A549 (cell line): ENCODE measurements at regions not wholly inside any gene's neighbourhood (a gene's known extent, or its start where the extent isn't known, plus 50 kb on each side); places are given as distances from the start of the nearest gene placed in this dataset.

Experiments used
- ATAC-seq, 2 experiments: fragments of 200-7000 bp in 1 of 2; fragments of >200 bp in 1 of 2; cut with Nextera tagmentation in 1 of 2; cut with Tn5 transposase in 1 of 2; 3 replicates each; pipeline versions ENCODE4 v1.8.0 to v1.9.1; 2018 to 2020; ENCODE audit warnings: mild to moderate bottlenecking in 1 of 2, moderate library complexity in 1 of 2
- CTCF ChIA-PET: fragments of 300-600 bp; sonication (Branson Sonifier 250); formaldehyde crosslinking; extraction: SDS; loops from one replicate; lab custom pipeline; 2021; ENCODE audit warnings: antibody characterized with exemption, inconsistent platforms; lab: Yijun Ruan, JAX
- POLR2A ChIA-PET: fragments of 350-600 bp; formaldehyde crosslinking; extraction: SDS; loops from one replicate; lab custom pipeline; 2021; ENCODE audit warnings: antibody characterized with exemption, inconsistent platforms; lab: Yijun Ruan, JAX
- DNase-seq, 2 experiments: peaks; one replicate each; pipeline versions ENCODE4 v3.0.0 to v3.0.0-alpha.2; 2011 to 2016; ENCODE audit warnings: low read depth in 1 of 2, low spot score in 1 of 2
- FAIRE-seq: peaks from 2 replicates; lab custom pipeline; 2011; peaks lifted over from hg19 to GRCh38; lab: Jason Lieb, UNC
- H3K27ac ChIP-seq, 2 experiments: fragments of >200 bp; sonication (Bioruptor Twin); formaldehyde crosslinking; 3 replicates each; pipeline ENCODE4 v1.5.1; 2016 to 2017
- H3K4me1 ChIP-seq: fragments of >200 bp; sonication (Bioruptor Twin); formaldehyde crosslinking; 3 replicates; pipeline ENCODE4 v1.6.1; 2016
- H3K4me2 ChIP-seq: fragments of >200 bp; sonication (Bioruptor Twin); formaldehyde crosslinking; 3 replicates; pipeline ENCODE4 v1.6.1; 2016
- H3K4me3 ChIP-seq: fragments of >200 bp; sonication (Bioruptor Twin); formaldehyde crosslinking; 3 replicates; pipeline ENCODE4 v1.5.1; 2016
- H3K9me3 ChIP-seq: fragments of >200 bp; sonication (Bioruptor Twin); formaldehyde crosslinking; 3 replicates; pipeline ENCODE4 v1.6.1; 2016
- ATOH8 ChIP-seq: fragments of 250-450 bp; sonication (Bioruptor Pico); IDR thresholded peaks from 2 replicates; pipeline ENCODE4 v1.5.0; 2020; ENCODE audit warnings: low read depth, mild to moderate bottlenecking, moderate library complexity
- CHD2 ChIP-seq: fragments of 150-350 bp; IDR thresholded peaks from 2 replicates; pipeline ENCODE4 v1.6.1; 2014; ENCODE audit warnings: low read length; ENCODE audit not compliant: partially characterized antibody
- FOSL2 ChIP-seq, 2 experiments: fragments of 450-650 bp in 1 of 2; fragments of >200 bp in 1 of 2; sonication (Bioruptor Twin) in 1 of 2; formaldehyde crosslinking; IDR thresholded peaks; 2 replicates each; pipeline versions ENCODE4 v1.5.0 to v1.6.1; 2016 to 2020; ENCODE audit warnings: mild to moderate bottlenecking in 1 of 2, moderate library complexity in 1 of 2
- HES2 ChIP-seq: fragments of >200 bp; sonication (Bioruptor Twin); formaldehyde crosslinking; IDR thresholded peaks from 2 replicates; pipeline ENCODE4 v1.6.1; 2016
- HEYL ChIP-seq: fragments of 250-450 bp; sonication (Bioruptor Pico); IDR thresholded peaks from 2 replicates; pipeline ENCODE4 v1.8.0; 2021; ENCODE audit warnings: mild to moderate bottlenecking, moderate library complexity
- HMGXB4 ChIP-seq: fragments of 250-450 bp; sonication (Bioruptor Pico); IDR thresholded peaks from 2 replicates; pipeline ENCODE4 v1.5.0; 2021; ENCODE audit warnings: mild to moderate bottlenecking, moderate library complexity, borderline replicate concordance
- HOXB5 ChIP-seq: fragments of 250-450 bp; sonication (Bioruptor Pico); IDR thresholded peaks from 2 replicates; pipeline ENCODE4 v1.5.0; 2020; ENCODE audit warnings: mild to moderate bottlenecking, moderate library complexity
- MAFK ChIP-seq: fragments of 450-650 bp; IDR thresholded peaks from 2 replicates; pipeline ENCODE4 v1.6.1; 2014; ENCODE audit not compliant: partially characterized antibody
- MAX ChIP-seq: IDR thresholded peaks from 2 replicates; pipeline ENCODE4 v1.6.1; 2012
- MYC ChIP-seq: IDR thresholded peaks from 2 replicates; pipeline ENCODE4 v1.6.1; 2012; ENCODE audit warnings: mild to moderate bottlenecking, inconsistent platforms, low read length, improper control_type of control experiment, borderline replicate concordance
- NFE2L2 ChIP-seq: fragments of 150-350 bp; conservative IDR thresholded peaks from 2 replicates; pipeline ENCODE4 v1.6.1; 2014; ENCODE audit warnings: low read length
- NPAS2 ChIP-seq: fragments of 250-450 bp; sonication (Bioruptor Pico); IDR thresholded peaks from 2 replicates; pipeline ENCODE4 v1.8.0; 2022; ENCODE audit warnings: mild to moderate bottlenecking, moderate library complexity, borderline replicate concordance
- NR3C1 ChIP-seq: fragments of >200 bp; sonication (Bioruptor Twin); formaldehyde crosslinking; IDR thresholded peaks from 3 replicates; pipeline ENCODE4 v1.6.1; 2017
- PBX3 ChIP-seq: IDR thresholded peaks from 2 replicates; pipeline ENCODE4 v1.6.1; 2012
- PHF8 ChIP-seq: fragments of 200-600 bp; sonication (generic); IDR thresholded peaks from 2 replicates; pipeline ENCODE4 v1.6.1; 2016; ENCODE audit warnings: low read depth, mild to moderate bottlenecking, antibody characterized with exemption, moderate library complexity, borderline replicate concordance
- POLR2AphosphoS2 ChIP-seq: conservative IDR thresholded peaks from 2 replicates; pipeline ENCODE4 v1.6.1; 2012; ENCODE audit warnings: low read length, improper control_type of control experiment, inconsistent platforms
- RAD21 ChIP-seq, 2 experiments: fragments of >200 bp in 1 of 2; sonication (Bioruptor Twin) in 1 of 2; formaldehyde crosslinking in 1 of 2; IDR thresholded peaks in 1 of 2; conservative IDR thresholded peaks in 1 of 2; 2 replicates in 1 of 2; 3 replicates in 1 of 2; pipeline ENCODE4 v1.6.1; 2012 to 2018; ENCODE audit warnings: inconsistent platforms in 1 of 2
- RFX5 ChIP-seq: fragments of 450-650 bp; IDR thresholded peaks from 2 replicates; pipeline ENCODE4 v1.7.1; 2014; ENCODE audit warnings: antibody characterized with exemption, mild to moderate bottlenecking, moderate library complexity
- RNF2 ChIP-seq: fragments of 200-600 bp; sonication (generic); IDR thresholded peaks from 2 replicates; pipeline ENCODE4 v1.6.1; 2016; ENCODE audit warnings: low read depth, mild to moderate bottlenecking, antibody characterized with exemption, moderate library complexity, borderline replicate concordance
- ZC3H11A ChIP-seq: fragments of 450-650 bp; IDR thresholded peaks from 2 replicates; pipeline ENCODE4 v1.6.1; 2014; ENCODE audit warnings: antibody characterized with exemption, mild to moderate bottlenecking
- ZFP36 ChIP-seq: fragments of 450-650 bp; IDR thresholded peaks from 2 replicates; pipeline ENCODE4 v1.6.1; 2014; ENCODE audit warnings: borderline replicate concordance; ENCODE audit not compliant: partially characterized antibody
- ZNF302 ChIP-seq: fragments of 250-450 bp; sonication (Bioruptor Pico); IDR thresholded peaks from 2 replicates; pipeline ENCODE4 v1.9.0; 2021; ENCODE audit warnings: inconsistent platforms, mild to moderate bottlenecking, moderate library complexity
- ZSCAN20 ChIP-seq: fragments of 250-450 bp; sonication (Bioruptor Pico); IDR thresholded peaks from 2 replicates; pipeline ENCODE4 v1.8.0; 2022; ENCODE audit warnings: mild to moderate bottlenecking, moderate library complexity
- WGBS: methylation state at CpG from one replicate; pipeline ENCODE4 v1.1.6; 2017; ENCODE audit errors: missing lambda C conversion rate; 5-methylcytosine and 5-hydroxymethylcytosine counted together

GRCh38 chr1:232890340-232890943 lies 60.0 kb upstream of the NTPCR start:
- DNase-seq (no peak), FAIRE-seq (no peak), ATAC-seq (no peak)
- no peak overlapping the region for H3K4me3 ChIP-seq
- TF ChIP-seq ZSCAN20 (CRISPR knock-in tag), result no peak
- no peak for TF ChIP-seq ZFP36
- no peak for TF ChIP-seq ZNF302 (CRISPR knock-in tag)
- TF ChIP-seq HMGXB4, result no peak
- TF ChIP-seq PHF8, result no peak
- no peak for TF ChIP-seq NR3C1
- TF ChIP-seq MAX, result no peak
- TF ChIP-seq ATOH8 (CRISPR knock-in tag), result no peak
- no peak for TF ChIP-seq CHD2
- TF ChIP-seq HOXB5, result no peak
- TF ChIP-seq PBX3, result no peak
- TF ChIP-seq HEYL, result no peak
- TF ChIP-seq ZC3H11A, result no peak
- TF ChIP-seq FOSL2 (IDR thresholded peaks at IDR 0.05), result no peak
- TF ChIP-seq FOSL2 (CRISPR knock-in tag; IDR thresholded peaks at IDR 0.05), result no peak
- no peak for TF ChIP-seq NPAS2 (CRISPR knock-in tag)
- no peak for TF ChIP-seq RFX5
- no peak for TF ChIP-seq HES2
- TF ChIP-seq RNF2, result no peak
- TF ChIP-seq RAD21 (conservative IDR thresholded peaks at IDR 0.05 in 1 of 2, IDR thresholded peaks at IDR 0.05 in 1 of 2), result no peak
- POLR2A ChIA-PET, result no interaction called here
- CTCF ChIA-PET, result interaction anchor here (1.1 kb wide), 1 partner anchor 10 kb away, joined by 5 read pairs; no protein-coding TSS in a partner anchor
- H3K27ac ChIP-seq, result no peak overlapping the region
- no peak overlapping the region for H3K4me2 ChIP-seq
- no peaks in the 10 kb centered on the region for H3K9me3 ChIP-seq
- WGBS, result 84% methylated on average over 5 of the region's 5 CpGs
- H3K4me1 ChIP-seq, result no peaks in the 10 kb centered on the region

GRCh38 chr1:232891071-232891470 lies 59.3 kb upstream of the NTPCR start:
- H3K4me1 ChIP-seq, result no peaks in the 10 kb centered on the region
- H3K27ac ChIP-seq, result no peak overlapping the region
- WGBS, result 83% methylated on average over 5 of the region's 5 CpGs
- H3K9me3 ChIP-seq, result no peaks in the 10 kb centered on the region
- H3K4me2 ChIP-seq, result no peak overlapping the region
- FAIRE-seq (no peak), DNase-seq (no peak), ATAC-seq (no peak)
- no peak overlapping the region for H3K4me3 ChIP-seq
- TF ChIP-seq MYC (no peak), CHD2 (no peak), POLR2AphosphoS2 (no peak), MAFK (no peak), NFE2L2 (no peak)
- POLR2A ChIA-PET, result no interaction called here
- CTCF ChIA-PET, result interaction anchor here (1.1 kb wide), 1 partner anchor 10 kb away, joined by 5 read pairs; no protein-coding TSS in a partner anchor
